ENCODE measurements at regions not wholly inside any gene's neighbourhood (a gene's known extent, or its start where the extent isn't known, plus 50 kb on each side); places are given as distances from the start of the nearest gene placed in this dataset.

DNA sequence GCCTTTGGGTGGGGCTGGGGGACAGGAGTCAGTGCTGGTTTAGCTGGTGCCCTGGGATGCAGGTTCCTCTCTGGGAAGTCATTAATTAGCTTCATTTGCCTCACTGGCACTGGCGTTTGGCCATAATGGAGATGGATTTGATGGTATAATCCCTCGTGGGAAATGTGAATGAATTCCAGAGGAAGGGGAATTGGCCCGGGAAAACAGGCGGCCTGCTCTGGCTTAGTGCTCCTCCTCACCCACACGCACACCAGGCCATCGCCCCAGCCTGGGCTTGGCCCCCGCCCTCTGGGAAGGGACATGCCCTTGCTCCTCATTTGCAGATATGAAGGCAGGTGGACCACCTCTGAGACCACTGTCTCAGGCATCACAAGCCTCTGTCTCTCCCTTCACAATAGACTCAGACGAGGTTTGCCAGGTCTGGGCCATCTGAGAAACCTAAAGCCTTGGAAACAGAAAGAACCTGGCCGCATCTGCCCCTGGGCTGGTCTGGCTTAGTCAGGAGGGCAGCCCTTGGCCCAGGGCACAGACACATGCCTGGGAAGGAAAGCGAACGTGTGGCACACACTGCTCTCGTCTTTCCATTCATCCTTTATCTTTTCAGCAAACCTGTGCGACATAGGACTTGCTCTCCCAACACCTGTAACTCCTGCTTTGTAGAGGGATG lies 199.2 kb upstream of the CDH4 start:
- H3K4me1 ChIP-seq (ENCODE audit: control insufficient read depth in 1 of 2, insufficient read depth in 2 of 2, low read depth in 1 of 2, low read length in 1 of 2) = no peaks in the 10 kb centered on the region
- H3K9me2 ChIP-seq = no peaks in the 10 kb centered on the region
- no peak for DNase-seq
- H3K27ac ChIP-seq (ENCODE audit: low read depth in 2 of 2, low read length in 1 of 2) = no peak overlapping the region
- H3K79me2 ChIP-seq (ENCODE audit: insufficient read depth) = no peaks in the 10 kb centered on the region
- WGBS (ENCODE audit: low lambda C conversion rate) = 23% methylated on average over 13 of the region's 13 CpGs
- POLR2A ChIA-PET = no interaction called here
- no peaks in the 10 kb centered on the region for H3F3A ChIP-seq (replicated peaks; ENCODE audit: insufficient read depth)
- H3K36me3 ChIP-seq (replicated peaks in 1 of 2; ENCODE audit: control insufficient read depth in 1 of 2, insufficient read depth in 2 of 2, low read length in 1 of 2) = no peaks in the 10 kb centered on the region
- H3K4me3 ChIP-seq (ENCODE audit: low read depth in 2 of 2, low read length in 1 of 2) = no peak overlapping the region
- H3K27me3 ChIP-seq (ENCODE audit: insufficient read depth) = no peaks in the 10 kb centered on the region
- CTCF ChIA-PET = no interaction called here
- H2AFZ ChIP-seq (ENCODE audit: low read depth) = no peak overlapping the region
- no peaks in the 10 kb centered on the region for H3K9me3 ChIP-seq
- no peak overlapping the region for H3K4me2 ChIP-seq
- no peaks in the 10 kb centered on the region for H4K20me1 ChIP-seq (ENCODE audit: insufficient read depth)
- no peak overlapping the region for H3K9ac ChIP-seq
- TF ChIP-seq NFIC (IDR thresholded peaks at IDR 0.05; ENCODE audit: borderline replicate concordance) (no peak), FOSL2 (IDR thresholded peaks at IDR 0.05; ENCODE audit: borderline replicate concordance, low read depth) (no peak), TAF1 (IDR thresholded peaks at IDR 0.05; ENCODE audit: borderline replicate concordance, low read depth, low read length) (no peak), CHD2 (IDR thresholded peaks at IDR 0.05; ENCODE audit: low read length, partially characterized antibody) (no peak), RAD21 (IDR thresholded peaks at IDR 0.05; ENCODE audit: low read length) (no peak), RXRA (IDR thresholded peaks at IDR 0.05; ENCODE audit: borderline replicate concordance, low read depth) (no peak), TEAD4 (IDR thresholded peaks at IDR 0.05; ENCODE audit: borderline replicate concordance, insufficient read depth) (no peak), GABPA (IDR thresholded peaks at IDR 0.05; ENCODE audit: low read depth) (no peak), POLR2AphosphoS5 (IDR thresholded peaks at IDR 0.05; ENCODE audit: low read depth, low read length) (no peak)
- TF ChIP-seq, protein P1, sequence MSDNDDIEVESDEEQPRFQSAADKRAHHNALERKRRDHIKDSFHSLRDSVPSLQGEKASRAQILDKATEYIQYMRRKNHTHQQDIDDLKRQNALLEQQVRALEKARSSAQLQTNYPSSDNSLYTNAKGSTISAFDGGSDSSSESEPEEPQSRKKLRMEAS (IDR thresholded peaks at IDR 0.05; ENCODE audit: low read depth) = no peak
- TF ChIP-seq, protein P2, sequence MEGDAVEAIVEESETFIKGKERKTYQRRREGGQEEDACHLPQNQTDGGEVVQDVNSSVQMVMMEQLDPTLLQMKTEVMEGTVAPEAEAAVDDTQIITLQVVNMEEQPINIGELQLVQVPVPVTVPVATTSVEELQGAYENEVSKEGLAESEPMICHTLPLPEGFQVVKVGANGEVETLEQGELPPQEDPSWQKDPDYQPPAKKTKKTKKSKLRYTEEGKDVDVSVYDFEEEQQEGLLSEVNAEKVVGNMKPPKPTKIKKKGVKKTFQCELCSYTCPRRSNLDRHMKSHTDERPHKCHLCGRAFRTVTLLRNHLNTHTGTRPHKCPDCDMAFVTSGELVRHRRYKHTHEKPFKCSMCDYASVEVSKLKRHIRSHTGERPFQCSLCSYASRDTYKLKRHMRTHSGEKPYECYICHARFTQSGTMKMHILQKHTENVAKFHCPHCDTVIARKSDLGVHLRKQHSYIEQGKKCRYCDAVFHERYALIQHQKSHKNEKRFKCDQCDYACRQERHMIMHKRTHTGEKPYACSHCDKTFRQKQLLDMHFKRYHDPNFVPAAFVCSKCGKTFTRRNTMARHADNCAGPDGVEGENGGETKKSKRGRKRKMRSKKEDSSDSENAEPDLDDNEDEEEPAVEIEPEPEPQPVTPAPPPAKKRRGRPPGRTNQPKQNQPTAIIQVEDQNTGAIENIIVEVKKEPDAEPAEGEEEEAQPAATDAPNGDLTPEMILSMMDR (IDR thresholded peaks at IDR 0.05) = no peak

DNA sequence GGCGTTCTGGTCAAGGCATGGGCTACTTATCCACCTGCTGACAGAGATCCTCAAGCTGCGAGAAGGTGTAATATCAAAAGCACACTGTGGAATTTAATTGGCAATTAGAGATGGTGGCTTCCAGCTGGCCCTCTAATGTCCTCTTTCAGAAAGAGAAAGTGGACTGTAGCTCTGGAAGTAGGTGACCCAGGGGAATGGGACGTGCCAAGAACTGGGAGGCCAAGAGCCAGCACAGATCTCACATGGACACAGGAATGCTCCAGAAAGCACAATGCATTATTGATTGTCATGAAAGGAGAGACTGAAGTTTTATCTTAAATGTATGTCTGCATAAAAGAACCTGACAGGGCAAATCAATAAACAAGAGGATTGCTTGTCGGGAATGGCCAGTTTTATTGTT lies 198.6 kb upstream of the CDH4 start:
- Histone ChIP-seq H3K4me3 (ENCODE audit: low read depth in 2 of 2, low read length in 1 of 2) (no peak overlapping the region), H3K36me3 (replicated peaks in 1 of 2; ENCODE audit: control insufficient read depth in 1 of 2, insufficient read depth in 2 of 2, low read length in 1 of 2) (no peaks in the 10 kb centered on the region), H3K79me2 (ENCODE audit: insufficient read depth) (no peaks in the 10 kb centered on the region), H3K27me3 (ENCODE audit: insufficient read depth) (no peaks in the 10 kb centered on the region), H3K27ac (ENCODE audit: low read depth in 2 of 2, low read length in 1 of 2) (no peak overlapping the region), H3K9me2 (no peaks in the 10 kb centered on the region), H3F3A (replicated peaks; ENCODE audit: insufficient read depth) (no peaks in the 10 kb centered on the region), H3K4me2 (no peak overlapping the region), H3K9ac (no peak overlapping the region), H3K9me3 (no peaks in the 10 kb centered on the region), H3K4me1 (ENCODE audit: control insufficient read depth in 1 of 2, insufficient read depth in 2 of 2, low read depth in 1 of 2, low read length in 1 of 2) (no peaks in the 10 kb centered on the region), H4K20me1 (ENCODE audit: insufficient read depth) (no peaks in the 10 kb centered on the region), H2AFZ (ENCODE audit: low read depth) (no peak overlapping the region)
- ChIA-PET POLR2A (no interaction called here), CTCF (no interaction called here)
- 46% methylated on average over 4 of the region's 4 CpGs for WGBS (ENCODE audit: low lambda C conversion rate)
- DNase-seq = no peak
- TF ChIP-seq FOSL2 (IDR thresholded peaks at IDR 0.05; ENCODE audit: borderline replicate concordance, low read depth) (no peak), NRF1 (IDR thresholded peaks at IDR 0.05; ENCODE audit: low read depth, low read length) (no peak), POLR2AphosphoS5 (IDR thresholded peaks at IDR 0.05; ENCODE audit: low read depth, low read length) (no peak), TEAD4 (IDR thresholded peaks at IDR 0.05; ENCODE audit: borderline replicate concordance, insufficient read depth) (no peak), EP300 (IDR thresholded peaks at IDR 0.05; ENCODE audit: borderline replicate concordance in 1 of 2, low read depth in 1 of 2, low read length in 1 of 2) (no peak), GATA2 (CRISPR knock-in tag; IDR thresholded peaks at IDR 0.05) (no peak), FOXJ3 (CRISPR knock-in tag; IDR thresholded peaks at IDR 0.05) (no peak), CHD2 (IDR thresholded peaks at IDR 0.05; ENCODE audit: low read length, partially characterized antibody) (no peak), TCF12 (IDR thresholded peaks at IDR 0.05) (no peak), FOXM1 (IDR thresholded peaks at IDR 0.05; ENCODE audit: low read depth) (no peak), ELF1 (IDR thresholded peaks at IDR 0.05) (no peak), SIN3A (IDR thresholded peaks at IDR 0.05; ENCODE audit: borderline replicate concordance, low read depth, low read length) (no peak), SMC3 (IDR thresholded peaks at IDR 0.05; ENCODE audit: low read depth, low read length) (no peak)
- TF ChIP-seq, protein P3, sequence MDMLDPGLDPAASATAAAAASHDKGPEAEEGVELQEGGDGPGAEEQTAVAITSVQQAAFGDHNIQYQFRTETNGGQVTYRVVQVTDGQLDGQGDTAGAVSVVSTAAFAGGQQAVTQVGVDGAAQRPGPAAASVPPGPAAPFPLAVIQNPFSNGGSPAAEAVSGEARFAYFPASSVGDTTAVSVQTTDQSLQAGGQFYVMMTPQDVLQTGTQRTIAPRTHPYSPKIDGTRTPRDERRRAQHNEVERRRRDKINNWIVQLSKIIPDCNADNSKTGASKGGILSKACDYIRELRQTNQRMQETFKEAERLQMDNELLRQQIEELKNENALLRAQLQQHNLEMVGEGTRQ (IDR thresholded peaks at IDR 0.05; ENCODE audit: borderline replicate concordance, low read depth, low read length) = no peak
- TF ChIP-seq, protein P4, sequence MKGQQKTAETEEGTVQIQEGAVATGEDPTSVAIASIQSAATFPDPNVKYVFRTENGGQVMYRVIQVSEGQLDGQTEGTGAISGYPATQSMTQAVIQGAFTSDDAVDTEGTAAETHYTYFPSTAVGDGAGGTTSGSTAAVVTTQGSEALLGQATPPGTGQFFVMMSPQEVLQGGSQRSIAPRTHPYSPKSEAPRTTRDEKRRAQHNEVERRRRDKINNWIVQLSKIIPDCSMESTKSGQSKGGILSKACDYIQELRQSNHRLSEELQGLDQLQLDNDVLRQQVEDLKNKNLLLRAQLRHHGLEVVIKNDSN (IDR thresholded peaks at IDR 0.05; ENCODE audit: borderline replicate concordance, low read depth) = no peak
- TF ChIP-seq, protein P5, sequence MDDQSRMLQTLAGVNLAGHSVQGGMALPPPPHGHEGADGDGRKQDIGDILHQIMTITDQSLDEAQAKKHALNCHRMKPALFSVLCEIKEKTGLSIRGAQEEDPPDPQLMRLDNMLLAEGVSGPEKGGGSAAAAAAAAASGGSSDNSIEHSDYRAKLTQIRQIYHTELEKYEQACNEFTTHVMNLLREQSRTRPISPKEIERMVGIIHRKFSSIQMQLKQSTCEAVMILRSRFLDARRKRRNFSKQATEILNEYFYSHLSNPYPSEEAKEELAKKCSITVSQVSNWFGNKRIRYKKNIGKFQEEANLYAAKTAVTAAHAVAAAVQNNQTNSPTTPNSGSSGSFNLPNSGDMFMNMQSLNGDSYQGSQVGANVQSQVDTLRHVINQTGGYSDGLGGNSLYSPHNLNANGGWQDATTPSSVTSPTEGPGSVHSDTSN (IDR thresholded peaks at IDR 0.05) = no peak

Measured in SK-N-SH (cell line).